ENCODE measurements at regions not wholly inside any gene's neighbourhood (a gene's known extent, or its start where the extent isn't known, plus 50 kb on each side); places are given as distances from the start of the nearest gene placed in this dataset.

DNA sequence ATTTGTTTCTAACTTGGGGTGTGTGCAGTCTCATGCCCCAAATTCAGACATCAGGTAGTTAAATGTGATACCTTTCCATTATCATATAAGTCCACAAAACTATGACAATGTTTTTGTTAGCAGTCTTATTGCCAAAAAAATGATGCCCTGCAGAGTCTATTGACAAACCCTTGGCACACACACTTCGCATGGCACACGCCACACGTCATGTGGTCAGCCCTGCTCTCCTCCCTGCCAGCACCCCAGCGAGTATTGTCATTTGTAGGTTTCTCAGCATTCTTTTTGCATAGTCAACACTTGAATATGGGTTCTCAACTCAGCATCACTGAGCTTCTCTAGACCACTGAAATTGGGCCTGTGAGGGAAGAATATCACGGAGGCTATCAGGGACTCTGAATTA lies 356.0 kb downstream of the INHBA start:
- intact Hi-C loops (cut with DNase I; ENCODE audit: low total_unique reads), result no loop called here
- Histone ChIP-seq H3K27me3 (no peaks in the 10 kb centered on the region), H3K4me1 (no peaks in the 10 kb centered on the region), H3K9me3 (no peaks in the 10 kb centered on the region), H3K36me3 (no peaks in the 10 kb centered on the region), H3K27ac (no peak overlapping the region), H3K4me3 (no peak overlapping the region)
- TF ChIP-seq POLR2A (IDR thresholded peaks at IDR 0.05) (no peak), POLR2AphosphoS5 (IDR thresholded peaks at IDR 0.05) (no peak)
- TF ChIP-seq, protein P1, sequence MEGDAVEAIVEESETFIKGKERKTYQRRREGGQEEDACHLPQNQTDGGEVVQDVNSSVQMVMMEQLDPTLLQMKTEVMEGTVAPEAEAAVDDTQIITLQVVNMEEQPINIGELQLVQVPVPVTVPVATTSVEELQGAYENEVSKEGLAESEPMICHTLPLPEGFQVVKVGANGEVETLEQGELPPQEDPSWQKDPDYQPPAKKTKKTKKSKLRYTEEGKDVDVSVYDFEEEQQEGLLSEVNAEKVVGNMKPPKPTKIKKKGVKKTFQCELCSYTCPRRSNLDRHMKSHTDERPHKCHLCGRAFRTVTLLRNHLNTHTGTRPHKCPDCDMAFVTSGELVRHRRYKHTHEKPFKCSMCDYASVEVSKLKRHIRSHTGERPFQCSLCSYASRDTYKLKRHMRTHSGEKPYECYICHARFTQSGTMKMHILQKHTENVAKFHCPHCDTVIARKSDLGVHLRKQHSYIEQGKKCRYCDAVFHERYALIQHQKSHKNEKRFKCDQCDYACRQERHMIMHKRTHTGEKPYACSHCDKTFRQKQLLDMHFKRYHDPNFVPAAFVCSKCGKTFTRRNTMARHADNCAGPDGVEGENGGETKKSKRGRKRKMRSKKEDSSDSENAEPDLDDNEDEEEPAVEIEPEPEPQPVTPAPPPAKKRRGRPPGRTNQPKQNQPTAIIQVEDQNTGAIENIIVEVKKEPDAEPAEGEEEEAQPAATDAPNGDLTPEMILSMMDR (IDR thresholded peaks at IDR 0.05), result no peak
- no peak for DNase-seq (ENCODE audit: low spot score in 2 of 2)

DNA sequence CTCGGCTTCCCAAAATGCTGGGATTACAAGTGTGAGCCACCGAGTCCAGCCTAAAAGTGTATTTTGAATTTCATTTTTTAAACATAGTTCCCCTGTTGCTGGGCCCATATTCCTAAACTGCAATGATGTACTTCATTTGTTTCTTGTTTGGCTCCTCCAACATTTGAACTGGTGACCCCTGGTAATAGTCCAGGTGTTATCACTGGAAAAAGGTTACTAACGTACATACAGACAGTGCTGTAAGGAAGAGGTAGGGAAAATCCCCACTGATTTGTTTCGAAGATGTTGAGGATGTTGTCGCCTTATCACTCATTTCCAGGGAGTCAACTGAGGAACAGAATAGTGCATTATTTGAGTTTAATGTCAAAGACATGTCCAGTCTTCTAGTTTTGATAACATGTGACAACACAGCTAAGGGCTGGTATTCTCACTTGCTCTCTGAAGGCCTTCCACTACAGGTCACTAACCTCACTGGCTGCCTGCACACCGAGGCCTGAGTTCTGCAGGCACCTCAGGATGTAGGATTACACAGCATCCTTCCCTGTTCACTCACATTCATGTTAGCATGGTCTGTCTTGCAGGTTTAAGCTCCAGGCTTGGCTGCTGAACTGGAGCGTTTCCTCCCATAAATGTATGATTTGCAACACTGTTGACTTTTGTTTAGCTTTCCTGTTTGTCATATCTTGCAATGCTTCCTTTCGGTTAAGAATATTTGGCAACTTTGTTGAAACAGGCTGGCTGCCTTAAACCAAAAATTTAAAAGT lies 362.8 kb downstream of the INHBA start:
- Histone ChIP-seq H3K27ac (no peak overlapping the region), H3K27me3 (no peaks in the 10 kb centered on the region), H3K4me1 (no peaks in the 10 kb centered on the region), H3K36me3 (no peaks in the 10 kb centered on the region), H3K9me3 (no peaks in the 10 kb centered on the region), H3K4me3 (no peak overlapping the region)
- TF ChIP-seq POLR2A (IDR thresholded peaks at IDR 0.05), result no peak
- no peak for TF ChIP-seq POLR2AphosphoS5 (IDR thresholded peaks at IDR 0.05)
- TF ChIP-seq, protein P1 (IDR thresholded peaks at IDR 0.05), result no peak
- DNase-seq (ENCODE audit: low spot score in 2 of 2), result no peak
- intact Hi-C loops (cut with DNase I; ENCODE audit: low total_unique reads), result no loop called here

DNA sequence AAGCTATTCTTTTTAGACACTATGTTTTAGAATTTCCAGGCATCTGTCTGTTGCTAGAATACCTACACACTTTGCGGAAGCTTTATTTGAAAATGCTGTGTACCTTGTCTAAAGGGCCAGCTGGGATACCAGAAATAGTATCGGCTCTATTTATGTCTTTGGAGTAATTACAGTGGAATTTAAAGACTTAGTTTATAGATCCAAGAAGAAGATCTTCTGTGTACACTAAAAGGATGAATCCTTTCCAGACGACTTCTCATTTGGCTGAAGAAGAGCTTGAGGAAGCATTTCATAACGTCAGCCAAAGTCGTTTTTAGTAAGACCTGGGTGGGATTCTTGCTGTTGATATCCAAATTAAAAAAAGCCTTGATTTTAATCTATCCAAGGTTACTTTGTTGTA lies 365.9 kb downstream of the INHBA start:
- Histone ChIP-seq H3K27ac (no peak overlapping the region), H3K4me1 (no peaks in the 10 kb centered on the region), H3K4me3 (no peak overlapping the region), H3K27me3 (no peaks in the 10 kb centered on the region), H3K36me3 (no peaks in the 10 kb centered on the region), H3K9me3 (no peaks in the 10 kb centered on the region)
- TF ChIP-seq, protein P1 (IDR thresholded peaks at IDR 0.05), result no peak
- TF ChIP-seq POLR2AphosphoS5 (IDR thresholded peaks at IDR 0.05) (no peak), POLR2A (IDR thresholded peaks at IDR 0.05) (no peak)
- intact Hi-C loops (cut with DNase I; ENCODE audit: low total_unique reads), result no loop called here
- no peak for DNase-seq (ENCODE audit: low spot score in 2 of 2)

DNA sequence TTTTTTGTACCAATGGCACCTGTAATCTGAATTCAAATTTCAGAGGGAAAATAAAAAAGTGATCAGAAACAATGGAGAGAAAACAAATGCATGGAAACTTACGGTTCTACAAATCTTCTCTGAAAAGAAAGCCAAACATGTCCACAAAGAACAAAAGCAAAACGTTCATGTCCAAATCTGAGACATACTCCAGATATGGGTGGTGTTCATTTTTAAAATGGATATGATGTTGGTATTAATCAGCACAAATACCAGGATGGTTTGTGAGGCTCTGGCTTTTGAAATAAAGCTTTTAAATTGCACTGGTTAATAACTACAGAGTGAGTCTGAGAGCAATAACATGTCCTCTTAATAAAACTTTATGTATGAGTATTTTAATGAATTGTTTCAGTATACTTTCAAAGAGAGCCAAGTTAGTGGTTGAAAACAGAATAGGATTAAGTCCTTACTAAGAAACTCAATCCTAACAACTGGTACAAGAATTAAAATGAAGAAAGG lies 366.4 kb downstream of the INHBA start:
- intact Hi-C loops (cut with DNase I; ENCODE audit: low total_unique reads), result no loop called here
- TF ChIP-seq, protein P1 (IDR thresholded peaks at IDR 0.05), result no peak
- TF ChIP-seq POLR2AphosphoS5 (IDR thresholded peaks at IDR 0.05) (no peak), POLR2A (IDR thresholded peaks at IDR 0.05) (no peak)
- no peak overlapping the region for H3K4me3 ChIP-seq
- H3K4me1 ChIP-seq, result no peaks in the 10 kb centered on the region
- no peaks in the 10 kb centered on the region for H3K27me3 ChIP-seq
- no peaks in the 10 kb centered on the region for H3K9me3 ChIP-seq
- DNase-seq (ENCODE audit: low spot score in 2 of 2), result no peak
- no peak overlapping the region for H3K27ac ChIP-seq
- H3K36me3 ChIP-seq, result no peaks in the 10 kb centered on the region

DNA sequence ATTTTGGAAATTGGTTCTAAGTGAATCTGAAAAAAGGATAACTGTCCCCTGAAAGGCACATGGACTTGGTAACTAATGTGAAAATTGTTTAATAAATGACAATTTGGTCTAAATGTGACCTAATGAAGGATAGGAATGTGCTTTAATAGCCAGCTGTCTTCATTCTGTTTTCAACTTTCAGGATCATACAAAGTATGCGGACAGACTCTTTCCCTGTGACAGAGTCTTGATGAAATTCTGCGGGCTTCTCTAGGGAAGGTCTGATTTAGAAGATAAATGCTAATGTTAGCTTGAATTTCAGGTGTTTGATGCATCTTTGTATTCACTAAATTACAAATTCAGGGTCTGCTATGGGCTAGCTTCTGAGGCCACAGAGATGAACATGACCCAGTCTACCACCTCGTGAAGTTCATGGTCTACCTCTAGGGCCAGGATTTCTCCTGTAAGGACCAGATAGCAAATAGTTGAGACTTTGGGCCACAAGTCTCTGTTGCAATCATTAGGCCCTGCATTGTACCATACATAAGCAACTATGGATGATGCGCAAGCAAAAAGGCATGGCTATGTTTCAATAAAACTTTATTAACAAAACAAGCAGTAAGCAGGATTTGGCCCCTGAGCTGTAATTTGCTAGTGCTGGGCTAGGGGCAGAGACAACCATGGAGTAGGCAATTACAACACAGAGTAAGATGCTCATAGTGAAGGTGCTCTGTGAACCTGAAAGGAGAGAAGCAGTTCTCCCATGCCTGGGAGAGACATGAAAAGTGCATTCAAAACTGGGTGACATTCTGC lies 368.6 kb downstream of the INHBA start:
- Histone ChIP-seq H3K4me3 (no peak overlapping the region), H3K9me3 (no peaks in the 10 kb centered on the region), H3K4me1 (no peaks in the 10 kb centered on the region), H3K27ac (no peak overlapping the region), H3K27me3 (no peaks in the 10 kb centered on the region), H3K36me3 (no peaks in the 10 kb centered on the region)
- no peak for TF ChIP-seq POLR2AphosphoS5 (IDR thresholded peaks at IDR 0.05)
- intact Hi-C loops (cut with DNase I; ENCODE audit: low total_unique reads), result no loop called here
- no peak for DNase-seq (ENCODE audit: low spot score in 2 of 2)

Measured in breast epithelium (tissue), 4 donors.